GM21786 (cell line): ENCODE measurements at regions not wholly inside any gene's neighbourhood (a gene's known extent, or its start where the extent isn't known, plus 50 kb on each side); places are given as distances from the start of the nearest gene placed in this dataset.

Experiments
- ATAC-seq: cut with Tn5 transposase; IDR thresholded peaks from one replicate; pipeline ENCODE4 v1.9.1; 2021; ENCODE audit not compliant: unreplicated experiment

DNA sequence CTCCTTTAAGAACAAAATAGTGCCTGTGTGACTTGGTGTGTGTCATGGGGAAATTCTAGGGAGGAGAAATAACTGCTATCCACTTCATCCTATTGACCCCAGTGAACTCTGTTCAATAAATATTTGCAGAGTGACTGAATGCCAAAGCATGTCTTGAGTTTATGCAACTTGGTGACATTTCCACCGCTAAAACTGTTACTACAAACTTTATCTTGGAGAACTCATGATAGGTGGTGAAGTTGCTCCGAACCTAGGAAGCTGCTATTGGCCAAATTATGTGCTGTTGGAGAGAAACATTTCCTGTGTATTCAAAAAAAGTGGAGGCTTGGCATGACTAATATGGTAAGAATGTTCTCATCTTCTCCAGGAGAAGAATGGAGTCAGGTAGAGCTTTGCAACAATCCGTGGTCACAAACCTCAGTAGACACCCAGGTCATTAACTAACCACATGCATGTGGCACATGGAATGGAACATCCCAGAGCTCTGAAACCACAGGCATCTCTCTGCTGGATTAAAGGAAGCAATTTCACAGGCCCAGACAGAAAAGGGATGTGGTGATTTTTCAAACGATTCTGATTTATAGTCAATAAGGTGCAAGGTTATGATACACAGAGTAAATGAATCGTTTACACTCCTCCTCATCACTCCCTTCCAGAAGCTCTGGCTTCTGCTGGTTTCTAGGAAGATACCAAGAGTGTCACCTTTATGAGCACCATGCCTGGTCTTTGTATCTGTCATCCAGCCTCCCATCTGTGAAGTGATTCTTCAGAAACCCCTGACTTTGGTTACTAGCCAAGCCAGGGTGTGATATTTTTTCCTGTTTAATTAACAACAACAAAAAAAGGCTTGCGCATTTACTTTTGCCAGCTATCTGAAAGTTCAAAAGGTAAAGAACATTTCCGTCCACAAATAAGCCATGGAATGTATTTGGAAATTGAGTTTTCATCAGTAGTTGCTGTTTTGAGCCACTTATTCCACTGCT is 361.1 kb downstream of the TGFB2 start:
- ATAC-seq: no peak

DNA sequence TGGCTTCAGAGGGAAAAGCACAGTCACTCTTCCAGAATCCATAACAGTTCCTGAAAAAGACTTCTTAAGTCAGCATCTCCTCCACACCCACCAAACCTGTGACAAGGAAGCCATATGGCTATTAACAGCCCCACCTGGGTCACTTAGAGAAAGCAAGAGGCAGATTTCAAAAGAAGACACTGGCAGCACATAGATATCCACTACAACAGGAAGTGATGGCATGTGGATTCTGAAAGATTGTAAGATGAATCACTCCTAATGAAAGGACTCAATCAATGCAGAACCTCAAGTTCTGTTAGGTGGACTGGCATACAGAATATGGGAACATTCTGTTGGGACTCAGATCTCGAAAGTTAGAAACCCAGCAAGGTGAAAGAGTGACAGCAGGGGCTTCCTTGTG is 365.9 kb downstream of the TGFB2 start:
- ATAC-seq: no peak

DNA sequence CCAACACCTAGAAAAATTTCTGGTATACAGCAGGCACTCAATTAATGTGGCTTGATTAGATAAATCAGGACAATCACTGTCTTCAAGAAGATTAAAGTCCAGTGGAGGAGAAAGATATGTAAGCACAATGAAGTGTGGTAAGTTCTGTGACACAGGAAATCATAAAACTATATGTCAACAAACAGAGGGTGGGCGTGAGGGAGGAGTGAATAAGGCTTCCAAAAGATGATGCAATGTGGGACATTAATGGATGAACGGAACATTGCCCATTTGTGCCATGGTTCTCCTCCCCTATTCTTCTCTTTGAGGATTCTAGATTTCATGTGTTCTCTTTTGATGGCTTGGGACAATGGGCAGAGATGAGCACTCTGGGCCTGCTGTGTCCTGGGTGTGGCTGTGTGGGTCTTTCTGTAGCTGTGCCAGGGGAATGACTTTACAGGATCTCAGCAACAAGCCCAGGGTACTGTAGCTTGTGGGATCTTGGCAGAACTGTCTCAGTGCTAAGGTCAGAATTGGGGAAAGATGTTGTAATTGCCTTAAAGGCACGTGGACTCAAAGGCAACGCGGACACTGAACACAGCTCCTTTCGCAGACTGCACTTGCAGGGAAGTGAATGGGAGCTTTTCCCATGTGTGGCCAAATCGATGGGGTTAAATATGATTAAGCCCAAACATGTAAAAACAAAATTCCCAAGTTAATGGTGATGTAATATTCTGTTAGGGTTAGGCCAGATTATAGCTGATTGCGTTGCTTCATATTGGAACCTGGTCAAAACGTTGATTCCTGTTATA is 366.9 kb downstream of the TGFB2 start:
- no peak for ATAC-seq

DNA sequence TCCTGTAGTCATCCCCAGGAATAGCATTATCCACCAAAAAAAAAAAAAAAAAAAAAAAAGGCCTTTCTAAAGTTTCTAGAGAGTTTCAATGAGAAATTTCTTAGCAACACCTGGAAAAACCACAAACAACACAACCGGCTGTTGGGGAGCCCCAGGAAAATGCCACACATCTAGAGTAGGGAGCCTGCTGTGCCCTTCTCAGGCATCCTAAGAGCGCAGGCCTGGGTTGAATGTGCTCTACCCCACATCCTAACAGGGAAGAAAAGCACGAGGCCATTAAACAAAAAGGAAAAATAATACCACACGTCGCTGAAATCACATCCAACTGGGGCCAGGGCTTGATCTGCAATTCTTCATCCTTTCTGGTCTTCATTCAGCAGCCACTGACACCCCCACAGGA is 367.5 kb downstream of the TGFB2 start:
- ATAC-seq: no peak

DNA sequence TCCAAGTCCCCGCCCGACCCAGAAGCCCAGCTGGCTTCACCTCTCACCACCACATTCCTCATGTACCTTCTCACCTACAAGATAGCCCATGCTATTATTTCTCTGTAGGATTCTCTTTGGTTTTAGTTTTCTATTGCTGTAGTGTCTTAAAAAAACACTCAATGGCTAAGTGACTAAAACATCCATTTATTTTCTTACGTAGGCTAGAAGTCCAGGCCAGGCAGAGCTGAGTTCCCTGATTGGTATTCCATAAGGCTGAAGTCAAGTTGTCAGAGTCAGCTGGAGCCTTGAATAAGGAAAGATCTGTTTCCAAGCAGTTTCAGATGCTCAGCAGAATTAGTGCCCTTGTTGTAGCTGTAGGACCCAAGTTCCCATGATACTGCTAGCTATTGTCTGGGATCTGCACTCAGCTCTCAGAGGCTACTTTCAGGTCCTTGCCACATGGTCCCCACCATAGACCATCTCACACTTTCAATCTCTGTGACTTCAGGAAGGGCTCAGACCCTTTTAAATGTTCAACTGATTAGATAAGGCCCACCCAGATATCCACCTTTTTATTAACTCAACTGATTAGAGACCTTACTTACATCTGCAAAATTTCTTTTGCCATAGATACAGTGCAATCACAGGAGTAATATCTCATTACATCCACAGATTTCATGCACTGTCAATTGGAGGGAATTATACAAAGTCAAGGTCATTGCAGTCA is 371.0 kb downstream of the TGFB2 start:
- ATAC-seq: no peak

DNA sequence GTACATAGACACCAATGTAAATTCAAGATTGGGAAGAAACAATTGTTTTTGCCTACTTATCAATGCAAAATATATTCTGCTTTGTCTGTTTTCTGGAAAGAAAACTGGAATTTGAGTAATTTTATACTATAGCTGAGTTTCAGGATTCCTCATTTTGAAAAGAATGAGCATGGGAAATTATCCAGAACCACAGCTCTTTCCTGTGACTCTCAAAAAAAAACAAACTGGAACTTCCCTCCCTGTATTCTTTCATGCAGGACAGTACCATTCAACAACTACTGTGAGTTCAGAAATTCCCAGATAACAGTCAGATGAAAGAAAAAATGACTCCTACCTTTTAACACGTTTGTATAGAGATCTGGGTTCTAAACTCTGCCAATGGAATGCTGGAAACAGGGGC is 372.4 kb downstream of the TGFB2 start:
- ATAC-seq: no peak

DNA sequence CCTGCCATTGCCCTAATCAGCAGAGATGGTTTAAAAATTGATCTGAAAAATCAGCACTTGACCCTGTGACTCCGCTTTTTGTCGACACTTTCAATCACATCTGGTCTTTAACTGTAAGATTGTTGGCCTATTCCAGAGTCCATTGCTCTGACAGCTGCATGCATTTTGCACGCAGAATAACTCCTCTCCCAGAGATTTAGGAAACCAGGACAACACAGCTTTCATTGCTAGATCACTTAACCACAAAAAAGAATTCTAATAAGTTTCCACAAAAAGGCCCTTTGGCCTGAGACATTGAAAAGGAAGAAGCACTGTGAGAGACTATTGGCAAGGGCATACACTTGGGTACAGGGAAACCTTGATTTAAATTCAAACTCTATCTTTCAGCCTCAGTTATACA is 373.1 kb downstream of the TGFB2 start:
- ATAC-seq: no peak

DNA sequence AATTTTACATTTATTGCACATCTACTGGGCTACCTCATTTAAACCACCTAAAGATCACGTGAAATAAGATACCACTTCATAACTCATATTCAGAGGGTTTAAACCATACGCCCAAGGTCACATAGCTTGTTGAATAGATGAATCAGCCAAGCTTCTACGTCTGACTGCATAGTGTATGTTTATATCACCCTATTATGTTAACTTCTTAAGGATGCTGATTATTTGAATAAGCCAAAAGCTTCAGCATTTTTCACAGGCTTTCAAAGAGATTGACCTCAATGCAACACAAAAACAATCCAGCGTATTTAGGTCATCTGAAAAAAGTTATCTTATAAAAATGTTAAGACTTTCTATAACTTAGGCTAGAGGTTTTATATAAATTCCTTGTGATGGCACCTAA is 373.8 kb downstream of the TGFB2 start:
- ATAC-seq: no peak

DNA sequence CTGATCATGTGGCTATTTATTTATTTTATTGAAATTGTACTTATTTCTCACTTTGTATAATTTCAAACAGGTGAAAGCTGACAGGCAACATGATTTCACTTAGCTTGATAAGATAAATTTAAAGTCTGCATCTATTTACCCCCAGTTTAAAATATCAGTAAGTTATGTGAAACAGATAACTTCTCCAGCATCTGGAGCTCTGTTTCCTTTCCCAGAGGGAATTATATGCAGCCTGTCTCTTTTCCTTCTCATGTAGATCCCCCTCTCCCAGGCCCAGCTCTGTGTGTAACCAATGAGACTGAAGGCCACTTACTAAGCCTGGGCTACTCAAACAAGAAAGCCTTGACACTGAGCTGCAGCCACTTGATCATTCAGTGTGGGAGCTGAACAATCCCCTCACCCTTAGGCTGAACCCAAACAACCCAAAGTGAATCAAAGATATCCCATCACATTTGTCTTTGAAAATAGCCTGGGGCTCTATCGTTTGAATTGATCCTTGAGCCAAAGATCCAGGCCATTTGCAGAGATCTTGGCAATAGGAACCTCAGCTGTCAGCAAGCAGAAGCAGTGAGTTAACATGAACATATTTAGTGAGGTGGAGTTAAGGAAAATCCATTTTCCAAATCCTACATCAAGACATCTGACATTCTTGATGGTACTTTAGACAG is 383.9 kb downstream of the TGFB2 start:
- ATAC-seq: no peak

DNA sequence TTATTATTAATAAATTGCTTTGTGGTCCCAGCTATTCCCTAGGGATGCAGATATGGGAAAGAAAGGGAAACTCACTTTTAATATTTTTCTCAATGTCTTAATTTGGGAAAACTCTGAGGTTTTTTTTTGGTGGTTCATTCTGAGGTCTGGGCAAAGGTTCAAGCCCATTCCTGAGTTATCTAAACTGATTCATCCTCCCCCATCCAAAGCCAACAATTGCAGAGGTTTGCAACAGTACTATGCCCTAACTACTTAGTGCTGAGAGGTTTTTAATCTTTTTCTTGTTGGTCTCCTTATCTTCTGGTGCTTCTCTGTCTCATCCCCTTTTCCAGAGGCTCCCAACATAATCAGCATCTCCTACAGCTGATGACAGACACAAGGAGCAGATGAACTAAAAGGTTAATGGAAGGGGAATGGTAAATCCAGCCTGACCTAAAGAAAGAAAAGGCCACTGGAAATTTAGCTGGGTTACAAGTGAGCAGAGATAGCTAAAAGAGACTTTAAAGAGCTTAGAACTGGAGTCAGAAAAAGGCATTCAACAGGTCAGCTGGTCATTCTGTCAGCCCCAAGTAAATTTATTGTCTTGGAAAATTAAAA is 390.4 kb downstream of the TGFB2 start:
- no peak for ATAC-seq

DNA sequence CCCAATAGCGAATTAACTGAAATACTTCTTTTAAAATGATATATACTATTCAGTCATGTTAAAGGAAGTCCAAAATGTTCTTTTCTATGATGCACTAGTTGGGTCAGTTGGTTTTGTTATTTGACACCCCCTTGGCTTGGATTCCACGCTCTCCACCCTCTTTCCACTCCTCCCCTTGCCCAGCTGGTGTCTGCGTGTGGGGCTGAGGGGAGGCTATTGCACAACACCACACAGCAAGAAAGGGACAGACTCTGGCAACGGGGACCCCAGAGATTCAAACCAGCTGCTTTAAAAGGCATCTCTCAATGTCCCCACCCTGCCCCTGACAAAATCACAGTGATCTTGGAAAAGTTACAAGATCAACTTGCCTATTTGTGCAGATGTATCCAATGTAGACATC is 394.3 kb downstream of the TGFB2 start:
- no peak for ATAC-seq

DNA sequence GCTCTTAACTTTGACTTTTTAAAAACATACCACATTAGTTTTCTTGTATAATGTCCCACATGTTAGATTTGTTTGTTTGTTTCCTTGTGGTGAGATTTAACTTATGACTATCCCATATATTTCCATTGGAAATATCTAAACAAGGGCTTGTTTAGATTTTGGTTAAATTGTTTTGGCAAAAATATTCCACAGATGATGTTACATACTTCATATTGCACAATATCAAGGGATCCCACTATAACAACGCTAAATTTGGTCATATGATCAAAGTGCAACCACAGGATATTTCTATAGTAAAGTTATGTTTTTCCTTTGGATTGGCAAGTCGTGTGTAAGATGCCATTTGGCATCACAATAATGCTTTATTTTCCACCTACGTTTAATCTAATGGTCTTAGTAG is 396.7 kb downstream of the TGFB2 start:
- ATAC-seq: no peak

DNA sequence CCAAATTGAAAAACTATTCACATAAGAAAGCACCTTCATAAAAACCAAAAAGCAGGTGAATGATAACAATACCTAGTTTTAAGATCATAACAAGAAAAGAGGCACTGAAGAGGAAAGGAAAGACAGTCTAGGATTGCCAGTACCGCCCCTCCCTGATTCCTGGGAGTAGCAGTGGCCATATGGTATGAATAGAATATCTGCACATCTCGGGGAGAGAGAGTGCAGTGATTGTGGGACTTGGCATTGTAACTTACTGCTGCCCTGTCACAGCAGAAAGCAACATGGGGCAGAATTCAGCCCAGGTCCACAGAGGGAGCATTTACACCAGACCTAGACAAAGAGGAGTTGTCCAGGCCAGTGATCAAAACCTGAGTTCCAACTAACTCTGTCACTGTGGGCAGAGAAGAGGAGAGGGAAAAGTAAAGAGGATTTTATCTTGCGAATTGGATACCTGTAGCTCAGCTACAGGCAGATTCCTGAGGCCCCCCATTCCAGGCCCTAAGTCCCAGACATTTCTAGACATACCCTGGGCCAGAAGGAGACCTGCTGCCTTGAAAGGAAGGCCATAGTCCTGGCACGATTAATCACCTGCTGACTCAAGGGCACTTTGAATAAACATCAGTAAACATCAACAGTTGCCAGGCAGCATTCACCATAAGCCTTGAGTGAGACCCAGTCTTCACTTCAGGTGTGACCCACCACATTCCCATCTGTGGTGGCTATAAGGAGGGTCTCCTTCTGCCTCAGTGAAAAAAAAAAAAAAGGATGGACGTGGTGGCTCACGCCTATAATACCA is 397.5 kb downstream of the TGFB2 start:
- ATAC-seq: no peak

DNA sequence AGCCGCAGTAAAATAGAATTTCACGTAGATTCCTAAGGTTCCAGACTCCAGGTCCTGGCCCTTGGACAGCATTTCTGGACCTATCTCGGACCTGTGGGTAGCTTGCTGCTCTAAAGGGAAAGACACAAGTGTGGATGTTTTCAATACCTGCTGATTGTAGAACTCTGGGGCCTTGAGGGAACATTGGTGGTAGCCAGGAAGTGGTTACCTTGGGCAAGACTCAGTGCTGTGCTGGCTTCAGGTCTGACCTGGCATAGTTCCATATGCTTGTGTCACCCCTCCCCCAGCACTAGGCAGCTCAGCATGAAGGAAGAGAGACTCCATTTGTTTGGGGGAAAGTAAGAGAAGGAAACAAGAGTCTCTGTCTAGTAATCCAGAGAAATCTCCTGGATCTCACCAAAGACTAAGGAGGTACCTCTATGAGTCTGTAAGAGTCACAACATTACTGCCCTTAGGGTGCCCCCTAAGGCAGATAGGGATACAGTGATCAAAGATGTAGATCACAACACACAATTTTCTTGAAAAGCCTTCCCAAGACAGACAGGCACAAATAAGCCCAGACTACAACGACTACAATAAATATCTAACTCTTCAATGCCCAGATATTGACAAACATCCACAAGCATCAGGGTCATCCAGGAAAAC is 398.8 kb downstream of the TGFB2 start:
- no peak for ATAC-seq

DNA sequence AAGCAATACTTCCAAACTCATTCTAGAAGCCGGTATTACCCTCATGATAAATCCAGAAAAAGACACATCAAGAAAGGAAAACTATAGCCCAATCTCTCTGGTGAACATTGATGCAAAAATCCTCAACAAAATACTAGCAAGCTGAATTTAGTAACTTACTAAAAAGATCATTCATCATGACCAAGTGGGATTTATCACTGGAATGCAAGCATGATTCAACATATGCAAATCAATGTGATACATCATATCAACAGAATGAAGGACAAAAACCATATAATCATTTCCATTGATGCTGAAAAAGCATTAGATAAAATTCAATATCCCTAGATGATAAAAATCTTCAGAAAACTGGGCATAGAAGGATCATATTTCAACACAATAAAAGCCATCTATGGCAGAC is 402.9 kb downstream of the TGFB2 start:
- ATAC-seq: no peak

DNA sequence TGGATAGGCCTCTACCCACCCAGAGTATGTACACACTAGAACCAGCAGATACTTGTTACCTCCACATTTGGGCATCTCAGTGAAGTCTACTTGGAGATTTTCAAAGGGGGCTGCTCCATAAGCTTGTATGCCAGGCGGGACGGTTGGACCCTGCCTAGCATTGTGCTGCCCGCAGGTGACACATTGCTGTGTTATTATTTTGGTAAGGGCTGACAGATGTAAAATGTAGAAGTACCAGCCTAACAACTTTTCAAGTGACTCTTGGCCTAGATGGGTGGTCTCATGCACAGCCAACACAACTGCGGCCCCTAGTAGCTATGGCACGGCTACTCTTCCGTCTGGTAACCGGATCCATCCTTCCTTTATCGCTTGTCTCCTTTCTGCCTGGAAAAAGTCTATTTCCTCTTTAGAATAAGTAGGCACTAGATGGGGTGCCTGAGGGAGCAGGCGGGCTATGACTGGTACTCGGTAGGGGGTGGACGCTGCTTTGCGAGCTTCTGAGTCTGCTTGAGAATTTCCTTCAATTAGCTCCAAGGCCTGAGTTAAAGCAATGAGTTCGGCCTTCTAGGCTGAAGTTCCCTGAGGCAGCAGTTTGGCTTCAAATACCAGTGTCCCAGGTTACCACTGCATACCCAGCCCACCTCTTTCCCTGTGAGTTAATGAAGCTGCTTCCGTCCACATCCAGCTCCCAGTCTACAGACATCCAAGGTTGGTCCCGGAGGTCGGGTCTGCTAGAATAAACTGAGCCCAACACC is 405.3 kb downstream of the TGFB2 start:
- no peak for ATAC-seq

DNA sequence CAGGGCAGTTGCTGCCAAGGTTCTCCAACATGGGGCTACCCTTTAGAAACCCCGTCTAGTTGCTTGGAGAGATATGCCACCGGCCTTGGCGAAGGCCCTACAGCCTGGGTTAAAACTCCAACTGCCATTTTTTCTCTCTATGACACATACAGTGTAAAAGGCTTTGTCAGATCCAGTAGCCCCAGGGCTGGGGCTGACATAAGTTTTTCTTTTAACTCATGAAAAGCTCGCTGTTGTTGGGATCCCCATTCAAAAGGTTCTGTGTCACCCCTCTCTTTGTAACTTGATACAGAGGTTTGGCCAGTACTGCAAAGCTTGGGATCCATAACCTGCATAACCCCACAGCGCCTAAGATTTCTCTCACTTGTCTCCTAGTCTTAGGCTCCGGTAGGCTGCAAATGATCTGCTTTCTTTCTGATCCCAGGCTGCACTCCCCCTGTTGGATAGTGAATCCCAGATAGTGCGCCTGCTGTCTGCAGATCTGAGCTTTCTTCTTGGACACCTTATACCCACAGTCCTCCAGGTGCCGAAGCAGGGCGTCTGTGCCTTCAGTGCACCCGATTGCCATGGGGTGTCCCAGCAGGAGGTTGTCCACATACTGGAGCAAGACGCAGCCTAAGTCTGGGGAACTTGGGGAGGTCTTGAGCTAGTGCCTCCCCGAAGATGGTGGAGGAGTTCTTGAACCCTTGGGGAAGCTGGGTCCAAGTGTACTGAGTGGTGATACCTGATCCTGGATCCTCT is 406.2 kb downstream of the TGFB2 start:
- ATAC-seq: no peak

DNA sequence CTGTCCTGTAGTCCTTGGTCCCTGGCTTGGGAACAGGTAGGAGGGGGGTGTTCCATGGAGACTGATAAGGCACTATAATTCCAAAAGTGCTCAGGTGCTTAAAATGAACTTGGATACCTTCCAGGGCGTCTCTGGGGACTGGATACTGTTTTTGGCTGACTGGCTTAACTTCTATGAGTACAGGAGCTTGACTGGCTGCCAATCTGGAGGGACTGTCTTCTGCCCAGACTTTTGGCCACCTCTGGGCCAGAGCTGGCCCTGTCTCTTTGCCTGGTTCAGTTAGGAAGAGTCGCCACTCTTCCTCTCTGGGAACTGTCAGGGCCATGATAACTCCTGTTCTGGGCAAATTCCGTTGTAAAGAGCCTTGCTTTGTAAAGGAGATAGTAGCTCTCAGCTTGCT is 407.0 kb downstream of the TGFB2 start:
- no peak for ATAC-seq
